GM19351 (cell line): ENCODE measurements at regions not wholly inside any gene's neighbourhood (a gene's known extent, or its start where the extent isn't known, plus 50 kb on each side); places are given as distances from the start of the nearest gene placed in this dataset.
"Not testable (repeated sequence)": the region's sequence is repeated elsewhere in the genome, so short reads cannot be mapped to it uniquely, and the experiment has no call there.

Source experiments
- ATAC-seq: cut with Tn5 transposase; IDR thresholded peaks from one replicate; pipeline ENCODE4 v1.9.1; 2021; ENCODE audit warnings: mild to moderate bottlenecking, moderate library complexity; ENCODE audit not compliant: unreplicated experiment

DNA sequence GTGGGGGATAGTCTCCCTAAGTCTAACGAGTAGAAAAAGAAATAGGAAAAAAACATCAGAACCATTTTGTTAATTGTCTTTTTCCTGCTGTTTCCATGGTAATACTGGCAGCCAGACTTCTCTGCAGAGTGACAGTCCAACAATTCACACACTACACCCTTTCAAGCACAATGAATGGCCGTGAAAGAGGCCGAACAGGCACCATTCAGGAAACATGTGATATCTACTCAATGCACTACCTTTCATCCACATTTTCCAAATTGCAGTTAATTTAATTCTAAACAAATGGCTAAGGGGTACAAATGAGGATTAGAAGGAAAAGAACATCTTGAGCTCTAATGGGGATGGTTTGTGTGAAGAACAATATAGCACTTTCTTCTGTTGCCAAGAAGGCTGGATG lies 358.5 kb upstream of the ANKRD30A start:
- ATAC-seq, result no peak

DNA sequence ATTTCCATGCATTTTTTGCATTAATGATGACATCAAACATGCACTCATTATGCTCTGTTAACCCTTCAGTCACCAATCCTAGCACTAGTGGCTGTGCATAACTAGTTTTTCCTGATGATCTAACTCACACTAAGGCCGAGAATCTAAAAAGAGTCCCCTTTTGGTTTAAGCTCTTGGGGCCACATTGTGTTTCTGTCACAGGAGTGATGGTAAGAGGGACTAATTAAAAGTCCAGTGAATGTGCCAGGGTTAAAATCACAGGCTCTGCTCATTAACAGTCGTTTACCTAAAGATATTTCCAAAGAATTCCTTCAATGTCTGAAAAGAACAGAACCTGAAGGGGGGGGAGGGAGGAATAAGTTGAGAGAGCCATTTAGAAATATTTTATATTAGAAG lies 359.0 kb upstream of the ANKRD30A start:
- ATAC-seq, result no peak

- ATAC-seq, result no peak
Observed at GRCh38 chr10:36765782-36766414, 359.5 kb upstream of the ANKRD30A start.

GRCh38 chr10:36764823-36765222 lies 360.6 kb upstream of the ANKRD30A start:
- no peak for ATAC-seq

DNA sequence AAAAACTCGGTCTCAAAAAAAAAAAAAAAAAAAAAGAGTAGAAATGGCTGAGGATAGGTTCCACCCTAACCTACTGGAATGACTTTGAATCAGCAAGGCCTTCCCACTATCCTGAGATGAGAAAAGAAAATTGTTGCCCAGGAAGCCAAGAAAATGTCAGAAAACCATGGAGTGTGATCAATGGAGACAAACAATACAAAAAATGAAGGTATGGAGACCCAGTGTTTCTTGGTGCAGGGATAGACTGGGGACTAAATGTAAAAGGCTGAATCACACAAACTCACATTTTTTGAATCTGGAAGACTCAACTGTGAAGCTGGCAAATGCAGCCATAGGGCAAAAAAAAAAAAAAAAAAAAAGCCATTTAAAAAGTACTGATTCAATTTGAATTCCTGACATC lies 364.3 kb upstream of the ANKRD30A start:
- ATAC-seq, result no peak

DNA sequence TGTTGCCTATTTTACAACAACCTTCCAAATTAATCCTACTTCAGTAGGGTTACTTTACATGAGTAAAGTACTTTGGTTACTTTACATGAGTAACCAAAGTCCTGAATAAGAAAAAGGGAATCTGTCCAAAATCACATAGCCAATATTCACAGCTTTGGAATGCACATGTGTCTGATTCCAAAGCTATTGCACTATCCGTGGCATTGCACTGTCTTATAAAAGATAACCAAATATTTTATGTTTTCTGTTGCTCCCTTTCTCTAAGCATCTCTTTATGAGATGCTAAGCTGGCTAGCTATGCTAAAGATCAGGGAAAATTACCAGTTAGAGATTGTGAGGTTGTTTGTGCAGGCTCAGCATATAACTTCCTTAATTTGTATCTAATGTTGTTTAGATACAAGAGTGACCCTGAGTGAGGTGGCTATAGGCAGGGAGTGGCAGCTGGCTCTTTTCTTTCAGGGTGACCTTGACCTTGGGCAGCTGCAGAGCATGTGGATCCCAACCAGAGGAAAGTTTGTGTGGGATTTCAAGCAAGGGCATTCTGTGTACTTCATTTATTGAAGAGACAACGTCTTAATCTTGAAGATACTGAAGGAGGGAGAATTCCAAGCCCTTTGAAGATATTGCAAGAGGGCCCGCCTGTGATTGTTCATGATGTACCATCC lies 366.1 kb upstream of the ANKRD30A start:
- ATAC-seq, result no peak

DNA sequence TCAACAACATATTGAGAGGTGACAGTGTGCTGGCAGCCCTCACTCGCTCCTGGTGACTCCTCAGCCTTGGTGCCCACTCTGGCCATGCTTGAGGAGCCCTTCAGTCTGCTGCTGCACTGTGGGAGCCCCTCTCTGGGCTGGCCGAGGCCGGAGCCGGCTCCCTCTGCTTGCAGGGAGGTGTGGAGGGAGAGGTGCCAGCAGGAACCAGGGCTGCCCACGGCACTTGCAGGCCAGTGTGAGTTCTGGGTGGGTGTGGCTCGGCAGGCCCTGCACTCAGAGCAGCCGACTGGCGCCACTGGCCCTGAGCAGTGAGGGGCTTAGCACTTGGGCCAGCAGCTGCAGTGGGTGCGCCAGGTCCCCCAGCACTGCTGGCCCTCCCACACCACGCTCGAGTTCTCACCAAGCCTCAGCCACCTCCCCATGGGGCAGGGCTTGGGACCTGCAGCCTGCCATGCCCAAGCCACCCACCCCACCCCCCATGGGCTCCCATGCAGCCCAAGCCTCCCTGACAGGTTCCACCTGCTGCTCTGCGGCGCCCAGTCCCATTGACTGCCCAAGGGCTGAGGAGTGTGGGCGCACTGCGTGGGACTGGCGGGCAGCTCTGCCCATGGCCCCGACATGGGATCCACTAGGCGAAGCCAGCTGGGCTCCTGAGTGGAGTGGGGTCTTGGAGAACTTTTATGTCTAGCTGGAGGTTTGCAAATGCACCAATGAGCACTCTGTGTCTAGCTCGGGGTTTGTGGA lies 377.1 kb upstream of the ANKRD30A start:
- ATAC-seq, result no peak

- ATAC-seq, result no peak
Observed at GRCh38 chr10:36739884-36740445, 385.4 kb upstream of the ANKRD30A start.

DNA sequence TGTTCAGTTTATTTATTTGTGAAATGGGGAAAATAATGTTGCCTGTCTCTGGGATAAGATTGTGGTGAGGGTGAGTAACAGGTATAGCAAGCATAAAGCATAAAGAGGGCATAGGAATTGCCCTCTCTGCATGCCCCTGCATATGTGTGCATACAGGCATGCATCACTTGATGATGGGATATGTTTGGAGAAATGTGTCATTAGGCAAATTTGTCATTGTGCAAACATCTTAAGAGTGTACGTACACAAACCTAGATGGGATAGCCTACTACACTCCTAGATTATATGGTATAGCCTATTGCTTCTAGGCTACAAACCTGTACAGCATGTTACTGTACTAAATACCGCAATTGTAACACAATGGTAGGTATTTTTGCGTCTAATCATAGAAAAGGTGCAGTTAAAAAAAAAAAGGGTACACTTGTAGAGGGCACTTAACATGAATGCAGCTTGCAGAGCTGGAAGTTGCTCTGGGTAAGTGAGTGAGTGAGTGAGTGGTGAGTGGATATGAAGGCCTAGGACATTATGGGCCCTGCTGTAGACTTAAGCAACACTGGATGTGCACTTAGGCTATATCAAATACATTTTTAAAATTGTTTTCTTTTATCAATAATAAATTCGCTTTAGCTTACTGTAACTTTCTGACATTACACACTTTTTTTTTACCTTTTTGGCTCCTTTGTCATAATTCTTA lies 386.5 kb upstream of the ANKRD30A start:
- no peak for ATAC-seq

- no peak for ATAC-seq
Observed at GRCh38 chr10:36736311-36736710, 389.1 kb upstream of the ANKRD30A start.

GRCh38 chr10:36734590-36734989 lies 390.8 kb upstream of the ANKRD30A start:
- ATAC-seq, result not testable (repeated sequence)

GRCh38 chr10:36730316-36730715 lies 395.1 kb upstream of the ANKRD30A start:
- no peak for ATAC-seq

- ATAC-seq, result no peak
Observed at GRCh38 chr10:36728626-36729025, 396.8 kb upstream of the ANKRD30A start.

DNA sequence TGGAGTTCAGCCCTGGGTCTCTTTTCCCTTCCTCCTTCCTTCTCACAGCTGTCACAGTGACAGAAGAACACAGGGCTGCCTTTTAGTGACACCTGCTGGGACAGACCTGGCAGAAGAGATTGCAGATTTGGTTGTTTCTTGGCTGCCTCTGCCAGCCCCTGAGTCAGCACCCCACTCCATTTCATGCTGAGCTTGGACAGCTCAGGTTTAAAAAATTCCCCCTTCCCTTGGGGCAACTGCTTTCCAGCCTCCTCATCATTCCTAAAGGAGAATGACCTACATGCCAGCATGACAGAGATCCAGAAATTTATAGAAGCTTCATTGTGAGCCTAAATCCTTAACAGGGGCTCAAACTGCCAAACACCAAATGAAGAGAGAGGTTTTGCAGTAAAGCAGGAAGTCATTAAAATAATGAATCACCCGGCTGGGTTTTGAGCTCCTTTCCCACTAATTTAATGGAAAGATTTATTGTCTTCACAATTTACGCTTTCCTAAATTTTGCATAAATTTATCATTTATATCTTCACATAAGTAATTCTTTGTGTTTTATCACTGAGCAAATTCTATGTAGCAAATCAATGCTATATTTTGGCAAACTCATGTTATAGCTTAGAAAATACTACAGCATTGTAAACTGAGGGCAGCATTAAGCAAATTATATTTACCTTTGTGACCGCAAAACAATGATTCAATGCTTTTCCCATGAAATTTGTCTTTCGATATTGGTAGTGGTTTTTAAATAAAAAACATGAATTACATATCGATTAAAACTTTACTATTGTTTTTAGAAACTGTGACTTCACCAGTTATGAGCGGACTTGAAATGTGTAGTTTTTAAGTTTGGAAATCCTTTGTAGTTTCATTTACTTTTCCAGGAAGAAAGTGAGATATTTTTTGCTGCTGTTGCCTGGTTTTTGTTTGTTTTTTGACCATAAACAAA lies 399.5 kb upstream of the ANKRD30A start:
- ATAC-seq, result no peak

- no peak for ATAC-seq
Observed at GRCh38 chr10:36722777-36723176, 402.6 kb upstream of the ANKRD30A start.

GRCh38 chr10:36721871-36722270 lies 403.5 kb upstream of the ANKRD30A start:
- no peak for ATAC-seq

GRCh38 chr10:36720895-36721294 lies 404.5 kb upstream of the ANKRD30A start:
- no peak for ATAC-seq

DNA sequence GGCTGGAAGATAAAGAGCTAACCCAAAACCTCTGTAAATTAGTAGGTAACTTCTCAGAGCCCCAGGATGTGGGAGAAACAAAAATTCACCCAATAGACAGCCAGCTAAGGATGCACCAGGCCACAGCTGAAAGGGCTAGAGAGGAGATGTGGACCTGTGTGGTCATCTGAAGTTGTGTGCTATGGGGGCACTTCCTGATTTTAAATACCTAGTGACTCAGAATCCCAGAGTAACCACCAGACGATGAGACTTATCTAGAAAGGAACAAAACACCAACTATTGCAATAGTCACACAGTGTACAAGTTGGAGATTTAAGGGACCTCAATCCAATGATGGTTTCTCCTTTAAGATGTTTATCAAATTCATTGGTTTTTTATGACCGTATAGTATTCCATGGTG lies 408.3 kb upstream of the ANKRD30A start:
- ATAC-seq, result no peak

- ATAC-seq, result no peak
Observed at GRCh38 chr10:36716291-36716690, 409.1 kb upstream of the ANKRD30A start.

DNA sequence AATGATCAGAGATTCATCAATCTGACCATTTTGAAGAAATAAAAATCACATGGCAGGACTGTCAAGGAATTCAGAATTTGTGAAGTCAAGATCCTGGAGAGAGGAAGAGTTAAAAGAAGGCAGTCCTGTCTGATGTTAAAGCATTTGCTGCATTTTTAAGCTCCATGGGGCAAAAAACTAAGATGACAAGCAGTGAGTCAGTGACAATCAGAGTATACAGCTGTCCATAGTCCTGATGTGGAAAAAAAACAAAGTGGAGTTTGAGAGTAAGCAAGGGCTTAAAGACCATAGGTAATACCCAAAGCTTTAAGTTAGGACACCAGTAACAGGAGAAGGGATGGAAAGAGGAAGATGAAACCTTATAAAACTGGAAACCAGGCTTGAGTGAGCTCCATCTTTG lies 412.7 kb upstream of the ANKRD30A start:
- ATAC-seq, result no peak
